Peyer's patch (tissue), 4 donors: ENCODE measurements at regions not wholly inside any gene's neighbourhood (a gene's known extent, or its start where the extent isn't known, plus 50 kb on each side); places are given as distances from the start of the nearest gene placed in this dataset.

Experiments used
- DNase-seq, 3 donors: peaks; one replicate each; pipeline ENCODE4 v3.0.0-alpha.2; 2017 to 2019
- H3K27ac ChIP-seq, 4 donors: fragments of 200-600 bp; sonication (generic); one replicate each; pipeline ENCODE4 v1.5.1; 2016 to 2019
- H3K27me3 ChIP-seq, 2 donors: fragments of 200-600 bp; sonication (generic); one replicate each; pipeline ENCODE4 v1.5.1; 2019
- H3K36me3 ChIP-seq, 3 donors: fragments of 200-600 bp; sonication (generic); one replicate each; pipeline ENCODE4 v1.5.1; 2016 to 2019
- H3K4me1 ChIP-seq, 4 donors: fragments of 200-600 bp; sonication (generic); one replicate each; pipeline ENCODE4 v1.5.1; 2016 to 2019
- H3K4me3 ChIP-seq, 4 donors: fragments of 200-600 bp; sonication (generic); 1 replicate in 3 of 4; 2 replicates in 1 of 4; pipeline ENCODE4 v1.5.1; 2016 to 2019; ENCODE audit warnings: mild to moderate bottlenecking in 1 of 4
- H3K9me3 ChIP-seq, 4 donors: fragments of 200-600 bp; sonication (generic); one replicate each; pipeline ENCODE4 v1.5.1; 2016 to 2019; ENCODE audit warnings: mild to moderate bottlenecking in 1 of 4
- CTCF ChIP-seq, 6 experiments: fragments of 450-650 bp in 4 of 6; fragments of 200-600 bp in 2 of 6; sonication (generic) in 1 of 6; IDR thresholded peaks; one replicate each; pipeline ENCODE4 v1.5.1; 2017 to 2019; ENCODE audit warnings: antibody characterized with exemption in 6 of 6, mild to moderate bottlenecking in 3 of 6, moderate library complexity in 1 of 6
- POLR2A ChIP-seq, 2 donors: fragments of 450-650 bp; IDR thresholded peaks; one replicate each; pipeline ENCODE4 v1.5.1; 2017; ENCODE audit warnings: antibody characterized with exemption in 2 of 2, mild to moderate bottlenecking in 2 of 2, moderate library complexity in 2 of 2

DNA sequence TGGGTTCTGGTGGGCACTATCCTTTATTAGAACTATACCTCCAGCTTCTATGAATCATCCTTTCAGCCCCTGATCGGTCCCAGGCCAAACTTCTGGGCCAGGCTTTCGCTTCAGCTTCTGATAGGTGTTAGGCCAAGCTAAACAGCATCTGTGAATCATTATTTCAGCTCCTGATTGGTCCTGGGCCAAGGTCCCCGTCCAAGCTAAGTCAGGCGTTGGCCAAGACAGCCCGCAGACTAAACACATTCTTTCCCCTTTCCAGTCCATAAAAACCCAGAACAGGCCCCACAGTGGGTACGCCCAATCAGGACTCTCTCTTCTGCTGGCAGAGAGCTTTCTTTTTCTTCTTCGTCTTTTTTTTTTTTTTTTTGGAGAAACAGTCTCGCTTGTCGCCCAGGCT lies 1808.9 kb upstream of the SEL1L start:
- TF ChIP-seq CTCF (IDR thresholded peaks at IDR 0.05) (no peak), POLR2A (IDR thresholded peaks at IDR 0.05) (no peak)
- no peaks in the 10 kb centered on the region for H3K27me3 ChIP-seq
- no peak overlapping the region for H3K27ac ChIP-seq
- H3K36me3 ChIP-seq = no peaks in the 10 kb centered on the region
- H3K4me1 ChIP-seq = no peaks in the 10 kb centered on the region
- H3K4me3 ChIP-seq = no peak overlapping the region
- DNase-seq = no peak
- no peaks in the 10 kb centered on the region for H3K9me3 ChIP-seq

DNA sequence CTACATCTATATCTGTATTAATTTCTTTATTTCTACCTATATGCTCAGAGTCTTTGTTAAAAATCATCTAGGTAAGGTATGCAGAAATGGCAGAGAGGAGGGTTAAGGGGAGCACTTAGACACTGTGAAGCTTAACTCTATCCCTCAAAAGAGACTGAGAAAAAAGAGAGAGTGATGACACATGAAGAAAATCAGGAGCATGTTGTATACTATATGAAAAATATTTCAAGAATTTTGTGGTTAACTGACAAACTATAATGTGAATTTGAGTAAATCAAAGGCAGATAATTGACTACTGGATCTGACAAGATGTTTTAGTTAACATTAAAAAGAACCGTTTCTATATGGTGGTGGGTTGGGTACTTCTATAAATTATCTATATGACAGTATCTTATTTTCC lies 1814.2 kb upstream of the SEL1L start:
- no peak for DNase-seq
- H3K4me1 ChIP-seq = no peaks in the 10 kb centered on the region
- no peak overlapping the region for H3K27ac ChIP-seq
- H3K36me3 ChIP-seq = no peaks in the 10 kb centered on the region
- TF ChIP-seq POLR2A (IDR thresholded peaks at IDR 0.05) (no peak), CTCF (IDR thresholded peaks at IDR 0.05) (no peak)
- H3K4me3 ChIP-seq = no peak overlapping the region
- no peaks in the 10 kb centered on the region for H3K9me3 ChIP-seq
- H3K27me3 ChIP-seq = no peaks in the 10 kb centered on the region

GRCh38 chr14:83355609-83356008 lies 1822.0 kb upstream of the SEL1L start:
- H3K36me3 ChIP-seq = no peaks in the 10 kb centered on the region
- H3K4me1 ChIP-seq = no peaks in the 10 kb centered on the region
- H3K27ac ChIP-seq = no peak overlapping the region
- no peak for DNase-seq
- TF ChIP-seq POLR2A (IDR thresholded peaks at IDR 0.05) (no peak), CTCF (IDR thresholded peaks at IDR 0.05) (no peak)
- H3K4me3 ChIP-seq = no peak overlapping the region
- no peaks in the 10 kb centered on the region for H3K9me3 ChIP-seq
- H3K27me3 ChIP-seq = no peaks in the 10 kb centered on the region

DNA sequence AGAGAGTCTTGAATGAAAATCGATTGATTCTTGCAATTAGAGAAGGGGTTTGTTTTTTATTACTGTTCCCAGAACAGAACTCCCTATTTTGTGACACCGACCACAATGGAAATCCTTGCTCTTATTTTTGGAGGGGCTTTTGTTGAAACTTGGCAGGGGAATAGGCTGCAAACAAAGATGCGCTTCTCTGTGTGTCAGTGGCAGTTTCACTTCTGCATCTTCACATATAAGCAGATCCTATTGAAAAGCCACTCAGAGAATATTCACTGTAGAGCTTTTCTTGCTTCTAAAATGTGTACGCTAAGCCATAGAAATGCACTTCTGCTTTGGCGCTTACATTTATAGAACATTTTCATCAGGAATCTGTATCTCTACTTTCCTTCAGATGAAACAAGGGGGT lies 1822.4 kb upstream of the SEL1L start:
- Histone ChIP-seq H3K27ac (no peak overlapping the region), H3K36me3 (no peaks in the 10 kb centered on the region), H3K9me3 (no peaks in the 10 kb centered on the region), H3K4me3 (no peak overlapping the region), H3K27me3 (no peaks in the 10 kb centered on the region), H3K4me1 (no peaks in the 10 kb centered on the region)
- TF ChIP-seq CTCF (IDR thresholded peaks at IDR 0.05) (no peak), POLR2A (IDR thresholded peaks at IDR 0.05) (no peak)
- DNase-seq = no peak

- Histone ChIP-seq H3K36me3 (no peaks in the 10 kb centered on the region), H3K4me1 (no peaks in the 10 kb centered on the region), H3K4me3 (no peak overlapping the region), H3K27ac (no peak overlapping the region), H3K27me3 (no peaks in the 10 kb centered on the region), H3K9me3 (no peaks in the 10 kb centered on the region)
- no peak for TF ChIP-seq POLR2A (IDR thresholded peaks at IDR 0.05)
- no peak for TF ChIP-seq CTCF (IDR thresholded peaks at IDR 0.05)
- no peak for DNase-seq
Measured at GRCh38 chr14:83372271-83372670, 1838.6 kb upstream of the SEL1L start.

DNA sequence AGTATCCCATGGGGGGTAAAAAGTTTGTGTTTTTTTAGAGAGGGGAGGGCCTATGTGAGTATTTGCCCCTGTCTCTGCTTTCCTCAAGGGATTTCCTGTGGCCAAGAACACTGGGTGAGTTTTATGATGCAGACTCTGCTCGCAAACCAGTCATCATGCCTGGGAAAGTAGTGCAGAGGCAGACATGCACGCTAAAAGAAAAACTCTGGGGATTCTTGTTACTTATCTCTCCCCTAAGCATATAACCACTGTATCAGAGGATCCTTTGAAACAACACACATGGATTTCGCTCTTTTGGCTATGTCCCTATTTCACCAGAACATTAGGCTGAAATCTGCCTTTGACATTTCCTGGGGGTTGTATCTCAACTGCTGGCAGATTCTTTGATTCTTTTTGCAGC lies 1845.8 kb upstream of the SEL1L start:
- H3K9me3 ChIP-seq = peaks cover 0 to 3% (median 0%) of the 10 kb centered on the region in 4 donors
- H3K27me3 ChIP-seq = no peaks in the 10 kb centered on the region
- H3K36me3 ChIP-seq = no peaks in the 10 kb centered on the region
- H3K4me3 ChIP-seq = no peak overlapping the region
- no peak for TF ChIP-seq POLR2A (IDR thresholded peaks at IDR 0.05)
- no peak for TF ChIP-seq CTCF (IDR thresholded peaks at IDR 0.05)
- DNase-seq = no peak
- no peak overlapping the region for H3K27ac ChIP-seq
- no peaks in the 10 kb centered on the region for H3K4me1 ChIP-seq
